ENCODE measurements at regions not wholly inside any gene's neighbourhood (a gene's known extent, or its start where the extent isn't known, plus 50 kb on each side); places are given as distances from the start of the nearest gene placed in this dataset.

DNA sequence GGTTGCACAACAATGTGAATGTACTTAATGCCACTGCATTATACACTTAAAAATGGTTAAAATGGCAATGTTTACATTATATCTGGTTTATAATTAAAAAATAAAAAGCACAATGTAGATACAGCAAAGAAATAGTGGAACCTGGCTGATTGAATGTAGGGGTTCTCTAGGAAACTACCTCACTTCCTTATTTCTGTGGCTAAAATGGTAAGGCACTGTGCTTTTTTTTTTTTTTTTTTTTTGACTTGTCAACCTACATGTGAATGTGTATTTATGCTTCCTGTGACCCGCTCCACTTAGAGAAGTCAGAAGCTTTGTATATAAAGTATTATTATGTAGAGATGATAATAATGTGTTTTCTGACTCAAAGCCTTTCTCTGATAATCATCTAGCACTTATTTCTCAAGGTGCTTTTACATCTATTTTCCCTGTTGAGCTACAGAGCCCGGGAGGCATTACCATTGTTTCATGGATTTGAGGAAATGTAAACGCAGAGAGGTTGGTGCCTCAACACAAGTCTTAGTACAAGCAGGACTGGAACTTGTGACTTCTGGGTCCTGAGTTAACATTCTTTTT is 55.0 kb downstream of the SOX4 start:
- no peak for DNase-seq
- Mint-ChIP-seq H3K27ac (no peak overlapping the region), H3K27me3 (no peaks in the 10 kb centered on the region), H3K4me1 (no peaks in the 10 kb centered on the region), H3K9me3 (no peaks in the 10 kb centered on the region), H3K4me3 (no peak overlapping the region), H3K36me3 (ENCODE audit: low read depth) (no peaks in the 10 kb centered on the region)
- ChIA-PET POLR2A (no interaction called here), CTCF (no interaction called here)

DNA sequence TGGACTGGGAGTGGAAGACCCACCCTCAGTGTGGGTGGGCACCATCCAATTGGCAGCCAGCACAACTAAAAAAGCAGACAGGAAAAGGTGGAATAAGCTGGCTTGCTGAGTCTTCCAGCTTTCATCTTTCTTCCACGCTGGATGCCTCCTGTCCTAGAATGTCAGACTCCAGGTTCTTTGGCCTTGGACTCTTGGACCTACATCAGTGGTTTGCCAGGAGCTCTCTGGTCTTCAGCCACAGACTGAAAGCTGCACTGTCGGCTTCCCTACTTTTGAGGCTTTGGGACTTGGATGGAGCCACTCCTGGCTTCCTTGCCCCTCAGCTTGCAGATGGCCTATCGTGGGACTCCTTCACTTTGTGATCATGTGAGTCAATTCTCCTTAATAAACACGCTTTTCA is 59.8 kb downstream of the SOX4 start:
- Mint-ChIP-seq H3K4me1 (no peaks in the 10 kb centered on the region), H3K9me3 (no peaks in the 10 kb centered on the region), H3K27me3 (no peaks in the 10 kb centered on the region), H3K27ac (no peak overlapping the region), H3K4me3 (no peak overlapping the region), H3K36me3 (ENCODE audit: low read depth) (no peaks in the 10 kb centered on the region)
- ChIA-PET POLR2A (no interaction called here), CTCF (no interaction called here)
- DNase-seq: no peak

DNA sequence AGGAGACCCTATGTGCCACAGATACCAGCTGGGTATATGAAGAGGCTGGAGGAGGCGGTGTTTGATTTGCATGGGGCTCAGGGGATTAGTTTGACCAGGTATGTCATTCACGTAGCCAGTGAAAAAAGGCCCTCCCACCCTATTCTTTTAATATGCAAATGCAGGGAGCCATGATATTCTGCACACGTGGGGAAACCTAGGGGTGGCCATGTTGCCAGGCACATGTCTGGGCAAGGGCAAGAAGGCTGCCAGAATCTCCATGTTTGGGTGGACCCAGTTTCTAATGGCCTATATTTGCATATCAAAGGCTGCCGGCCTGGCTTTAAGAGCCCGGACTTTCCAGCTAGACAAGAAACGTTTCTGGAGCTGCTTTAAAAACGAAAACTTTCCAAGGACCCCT is 60.4 kb downstream of the SOX4 start:
- ChIA-PET POLR2A (no interaction called here), CTCF (no interaction called here)
- H3K36me3 Mint-ChIP-seq (ENCODE audit: low read depth): no peaks in the 10 kb centered on the region
- H3K27ac Mint-ChIP-seq: no peak overlapping the region
- H3K4me1 Mint-ChIP-seq: no peaks in the 10 kb centered on the region
- no peak overlapping the region for H3K4me3 Mint-ChIP-seq
- no peaks in the 10 kb centered on the region for H3K9me3 Mint-ChIP-seq
- no peak for DNase-seq
- H3K27me3 Mint-ChIP-seq: no peaks in the 10 kb centered on the region

DNA sequence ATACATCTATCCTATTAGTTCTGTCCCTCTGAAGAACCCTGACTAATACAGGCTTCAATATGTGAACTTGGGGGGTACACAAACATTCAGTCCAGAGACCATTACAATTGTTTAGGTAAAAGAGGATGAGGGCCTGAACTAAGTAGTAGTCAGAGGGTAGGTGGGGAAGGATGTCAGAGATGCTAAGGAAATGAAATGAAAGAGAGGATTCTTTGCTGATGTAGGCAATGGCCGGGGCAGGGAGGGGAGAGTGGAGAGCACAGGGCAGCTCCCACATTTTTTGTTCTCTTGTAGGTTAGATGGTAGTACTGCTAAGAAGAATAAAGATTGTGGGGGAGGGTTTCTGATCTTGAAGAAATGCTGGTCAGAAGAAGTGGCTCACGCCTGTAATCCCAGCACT is 60.8 kb downstream of the SOX4 start:
- Mint-ChIP-seq H3K4me3 (no peak overlapping the region), H3K36me3 (ENCODE audit: low read depth) (no peaks in the 10 kb centered on the region), H3K9me3 (no peaks in the 10 kb centered on the region), H3K4me1 (no peaks in the 10 kb centered on the region), H3K27ac (no peak overlapping the region), H3K27me3 (no peaks in the 10 kb centered on the region)
- POLR2A ChIA-PET: no interaction called here
- DNase-seq: no peak
- CTCF ChIA-PET: no interaction called here

DNA sequence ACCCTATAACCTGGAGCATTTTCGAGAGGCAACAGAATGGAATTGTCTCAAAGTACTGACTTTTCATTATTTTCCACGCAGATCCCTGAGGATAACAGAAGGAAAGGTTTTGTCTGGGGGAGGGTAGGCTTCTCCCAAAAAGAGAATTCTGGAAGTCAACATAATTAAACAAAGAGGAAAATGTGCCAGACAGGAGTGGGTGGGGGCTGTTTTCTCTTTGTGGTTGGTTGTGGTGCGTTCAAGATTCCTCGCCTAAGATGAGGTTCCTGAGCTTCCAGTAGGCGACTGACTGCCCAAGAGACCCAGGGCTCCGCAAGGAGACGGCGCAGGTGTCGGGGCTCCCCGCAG is 70.4 kb downstream of the SOX4 start:
- H3K9me3 Mint-ChIP-seq: no peaks in the 10 kb centered on the region
- ChIA-PET POLR2A (no interaction called here), CTCF (no interaction called here)
- no peak for DNase-seq
- peaks cover 5% of the 10 kb centered on the region for H3K36me3 Mint-ChIP-seq (ENCODE audit: low read depth)
- peaks cover 7% of the 10 kb centered on the region for H3K4me1 Mint-ChIP-seq
- H3K27me3 Mint-ChIP-seq: peaks cover 56% of the 10 kb centered on the region
- H3K4me3 Mint-ChIP-seq: no peak overlapping the region
- H3K27ac Mint-ChIP-seq: no peak overlapping the region

DNA sequence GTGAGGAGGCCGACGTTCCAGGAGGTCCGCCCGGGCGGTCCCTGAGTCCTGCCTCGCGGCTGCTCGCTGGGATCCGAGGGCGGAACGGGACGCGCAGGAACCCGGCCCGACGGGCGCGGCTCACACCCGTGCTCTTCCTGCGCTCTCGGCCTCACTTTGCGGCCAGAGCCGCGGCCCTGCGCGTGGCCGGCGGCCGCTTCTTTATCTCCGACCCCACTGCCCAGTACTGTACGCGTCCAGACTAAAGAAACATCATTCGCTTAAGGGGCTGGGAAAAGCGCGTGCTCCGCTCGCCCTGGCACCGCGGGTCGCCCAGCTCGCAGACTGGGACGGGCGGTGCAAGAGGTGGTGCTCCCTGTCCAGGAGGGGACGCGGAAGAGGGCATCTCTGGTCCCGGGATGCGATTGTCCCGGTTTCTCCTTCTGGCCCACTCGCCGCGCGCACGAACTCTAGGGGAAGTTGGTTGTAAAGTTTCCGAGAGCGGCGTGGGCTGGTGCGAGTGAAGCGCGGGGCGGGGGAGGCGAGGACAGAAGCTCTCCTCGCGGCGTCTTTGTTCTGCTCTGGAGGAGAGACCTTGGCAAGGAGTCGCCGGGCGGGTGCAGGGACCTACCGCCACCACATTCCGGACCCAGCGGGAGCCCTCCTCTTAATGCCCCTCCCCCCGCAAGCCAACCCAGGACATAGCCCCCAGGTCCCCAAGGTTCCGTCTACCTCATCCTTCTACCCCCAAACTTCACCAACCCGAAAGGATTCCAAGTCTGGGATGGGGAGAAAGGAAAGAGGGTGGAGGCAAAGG is 71.0 kb downstream of the SOX4 start:
- ChIA-PET CTCF (interaction anchor here (0.6 kb wide), 1 partner anchor 95 kb away, joined by 3 read pairs; no protein-coding TSS in a partner anchor), POLR2A (no interaction called here)
- Mint-ChIP-seq H3K4me1 (peaks cover 7% of the 10 kb centered on the region), H3K27me3 (peaks cover 60% of the 10 kb centered on the region), H3K36me3 (ENCODE audit: low read depth) (peaks cover 5% of the 10 kb centered on the region), H3K9me3 (no peaks in the 10 kb centered on the region), H3K27ac (no peak overlapping the region), H3K4me3 (no peak overlapping the region)
- DNase-seq: no peak

DNA sequence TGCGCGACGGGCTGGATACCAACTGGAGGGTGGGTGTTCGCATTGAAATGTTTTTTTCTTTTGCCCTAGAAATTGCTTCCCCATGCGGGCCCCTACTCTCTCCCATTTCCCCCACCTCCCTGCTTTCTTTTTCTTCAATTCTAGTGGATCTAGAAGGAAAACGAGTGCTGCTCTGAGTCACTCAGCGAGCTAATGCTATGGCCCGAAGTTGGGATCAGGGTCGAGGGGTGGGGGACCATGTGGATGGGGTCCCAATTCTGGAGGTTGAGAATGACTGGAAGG is 71.5 kb downstream of the SOX4 start:
- no peak overlapping the region for H3K4me3 Mint-ChIP-seq

DNA sequence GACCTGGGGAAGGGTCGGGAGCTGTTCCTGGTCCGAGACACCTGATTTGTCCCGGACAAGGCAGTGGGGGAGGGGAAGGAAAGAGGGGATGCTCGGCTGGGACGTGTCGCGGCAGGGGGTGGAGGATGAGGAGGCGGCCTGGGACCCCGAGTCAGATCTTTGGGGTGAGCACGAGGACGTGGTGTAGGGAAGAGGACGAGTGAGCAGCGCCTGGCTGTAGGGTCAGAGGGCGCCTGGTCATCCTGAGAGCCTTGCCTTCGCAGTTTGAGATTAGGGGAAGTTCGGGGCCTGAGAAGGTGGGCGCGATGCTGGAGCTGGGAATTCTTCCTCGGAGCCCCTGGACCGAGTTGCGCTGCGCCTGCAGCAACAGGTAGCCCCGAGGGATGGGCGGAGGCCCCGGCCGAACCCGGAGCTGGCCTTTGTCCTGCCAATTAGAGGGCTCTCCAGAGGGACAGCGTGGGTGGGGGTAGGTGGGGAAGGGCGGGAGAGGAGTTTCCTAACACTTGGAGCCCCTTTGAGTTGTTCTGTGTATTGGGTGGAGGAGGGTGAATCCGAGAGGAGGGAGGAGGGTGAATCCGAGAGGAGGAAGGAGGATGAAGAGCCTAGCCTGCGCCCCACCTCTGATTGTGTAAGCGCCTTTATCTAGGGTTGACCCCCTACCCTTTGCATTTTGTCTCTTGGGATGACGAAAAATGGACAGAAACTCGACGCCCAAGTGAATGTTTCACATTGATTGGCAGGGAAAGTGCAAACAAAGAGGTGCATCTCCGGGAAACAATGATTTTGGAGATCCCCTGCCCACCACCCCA is 72.0 kb downstream of the SOX4 start:
- H3K27ac Mint-ChIP-seq: no peak overlapping the region
- peaks cover 5% of the 10 kb centered on the region for H3K36me3 Mint-ChIP-seq (ENCODE audit: low read depth)
- ChIA-PET CTCF (no interaction called here), POLR2A (no interaction called here)
- peaks cover 7% of the 10 kb centered on the region for H3K4me1 Mint-ChIP-seq
- no peaks in the 10 kb centered on the region for H3K9me3 Mint-ChIP-seq
- no peak overlapping the region for H3K4me3 Mint-ChIP-seq
- H3K27me3 Mint-ChIP-seq: peaks cover 60% of the 10 kb centered on the region
- no peak for DNase-seq

More for the DNA sequence above, 71.5 kb downstream of the SOX4 start:
- Mint-ChIP-seq H3K4me1 (peaks cover 7% of the 10 kb centered on the region), H3K36me3 (ENCODE audit: low read depth) (peaks cover 5% of the 10 kb centered on the region), H3K27ac (no peak overlapping the region), H3K27me3 (peaks cover 60% of the 10 kb centered on the region), H3K9me3 (no peaks in the 10 kb centered on the region)
- DNase-seq: no peak
- CTCF ChIA-PET: interaction anchor here (0.6 kb wide), 1 partner anchor 94 kb away, joined by 3 read pairs; no protein-coding TSS in a partner anchor
- POLR2A ChIA-PET: no interaction called here

DNA sequence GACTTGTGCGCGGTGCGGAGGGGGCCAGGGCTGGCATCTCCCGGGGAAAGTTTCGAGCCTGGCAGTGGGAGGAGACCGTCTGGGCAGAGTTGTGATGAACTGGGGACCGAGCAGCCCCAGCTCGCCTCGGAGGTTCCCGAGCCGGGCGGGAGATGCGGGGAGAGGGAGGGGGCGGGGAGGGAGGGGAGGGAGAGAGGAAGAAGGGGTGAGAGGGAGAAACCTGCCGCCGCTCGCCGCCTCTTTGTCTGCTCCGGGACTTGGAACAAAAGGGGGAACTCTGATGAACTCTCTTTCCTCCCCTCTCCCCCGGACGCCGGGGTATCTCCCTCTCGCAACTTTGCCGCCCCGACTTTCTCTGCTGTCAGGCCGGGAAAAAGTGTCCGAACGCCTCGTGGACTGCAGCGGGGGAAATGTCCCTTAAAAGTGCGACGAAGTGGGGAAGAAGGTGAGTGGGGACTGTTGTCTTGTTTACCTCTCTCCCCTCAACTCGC is 72.7 kb downstream of the SOX4 start:
- DNase-seq: no peak
- Mint-ChIP-seq H3K9me3 (no peaks in the 10 kb centered on the region), H3K27ac (no peak overlapping the region), H3K27me3 (peaks cover 60% of the 10 kb centered on the region), H3K4me3 (no peak overlapping the region), H3K36me3 (ENCODE audit: low read depth) (peaks cover 5% of the 10 kb centered on the region), H3K4me1 (peaks cover 7% of the 10 kb centered on the region)
- POLR2A ChIA-PET: no interaction called here
- CTCF ChIA-PET: no interaction called here

DNA sequence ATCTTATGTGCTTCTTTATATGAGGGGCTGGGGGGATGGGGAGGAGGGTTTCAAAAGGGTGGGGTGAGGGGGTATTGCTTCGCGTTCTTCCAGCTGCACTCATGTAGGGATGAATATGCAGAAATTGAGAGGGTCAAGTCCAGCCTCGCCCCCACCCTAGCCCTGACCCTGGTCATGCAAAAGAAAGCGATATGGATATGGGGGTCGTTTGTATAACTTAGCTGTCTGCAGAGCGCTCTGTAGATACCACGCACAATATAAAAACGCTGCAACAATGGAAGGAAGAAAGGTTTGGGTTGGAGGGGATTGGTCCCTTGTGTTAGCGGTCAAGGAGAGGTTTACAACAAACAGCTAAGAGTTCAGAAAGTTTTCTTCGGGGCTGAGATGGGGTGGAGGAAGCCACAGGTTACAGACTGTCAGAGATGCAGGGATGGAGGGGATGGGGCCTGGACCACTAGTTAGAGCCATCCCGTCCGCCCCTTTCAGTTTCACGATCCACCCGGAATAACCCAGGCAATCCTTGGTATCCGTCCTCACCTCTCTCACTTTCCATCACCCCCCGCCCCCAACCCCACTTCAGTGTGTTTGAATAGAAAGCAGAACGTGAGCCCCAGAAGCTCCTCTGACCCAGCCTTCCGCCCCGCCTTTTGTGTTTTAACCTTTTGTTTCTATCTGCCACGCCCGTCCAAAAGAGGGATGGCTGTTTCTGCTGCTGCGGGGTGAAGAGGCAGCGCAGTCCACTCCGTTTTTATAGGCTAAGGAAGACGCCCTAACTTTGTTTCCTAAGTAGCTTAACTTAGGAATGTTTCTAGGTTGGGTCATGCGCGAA is 73.5 kb downstream of the SOX4 start:
- DNase-seq: no peak
- peaks cover 5% of the 10 kb centered on the region for H3K36me3 Mint-ChIP-seq (ENCODE audit: low read depth)
- H3K27ac Mint-ChIP-seq: no peak overlapping the region
- no peaks in the 10 kb centered on the region for H3K9me3 Mint-ChIP-seq
- peaks cover 7% of the 10 kb centered on the region for H3K4me1 Mint-ChIP-seq
- POLR2A ChIA-PET: no interaction called here
- H3K27me3 Mint-ChIP-seq: peaks cover 60% of the 10 kb centered on the region
- CTCF ChIA-PET: no interaction called here
- no peak overlapping the region for H3K4me3 Mint-ChIP-seq

DNA sequence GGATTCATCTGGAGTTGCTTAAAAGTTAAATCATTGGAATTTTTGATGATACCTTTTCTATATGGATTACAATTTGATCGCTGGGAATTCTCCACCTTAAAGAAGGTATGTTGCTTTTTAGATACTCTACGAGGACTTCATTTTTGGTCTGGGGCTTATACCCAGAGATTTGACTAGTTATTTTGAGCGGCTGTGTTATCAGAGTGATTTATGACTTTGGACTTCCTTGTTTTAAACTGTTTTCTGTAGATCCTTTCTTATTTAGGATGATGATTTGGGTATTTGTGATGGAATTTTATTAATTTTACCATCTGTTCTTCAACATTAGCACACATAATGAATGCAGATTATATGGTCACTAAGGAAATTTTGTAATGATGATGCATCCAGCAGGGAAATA is 75.2 kb downstream of the SOX4 start:
- no peak overlapping the region for H3K27ac Mint-ChIP-seq
- peaks cover 7% of the 10 kb centered on the region for H3K4me1 Mint-ChIP-seq
- peaks cover 50% of the 10 kb centered on the region for H3K27me3 Mint-ChIP-seq
- no peaks in the 10 kb centered on the region for H3K9me3 Mint-ChIP-seq
- POLR2A ChIA-PET: no interaction called here
- CTCF ChIA-PET: no interaction called here
- no peak overlapping the region for H3K4me3 Mint-ChIP-seq
- DNase-seq: no peak
- H3K36me3 Mint-ChIP-seq (ENCODE audit: low read depth): peaks cover 5% of the 10 kb centered on the region

DNA sequence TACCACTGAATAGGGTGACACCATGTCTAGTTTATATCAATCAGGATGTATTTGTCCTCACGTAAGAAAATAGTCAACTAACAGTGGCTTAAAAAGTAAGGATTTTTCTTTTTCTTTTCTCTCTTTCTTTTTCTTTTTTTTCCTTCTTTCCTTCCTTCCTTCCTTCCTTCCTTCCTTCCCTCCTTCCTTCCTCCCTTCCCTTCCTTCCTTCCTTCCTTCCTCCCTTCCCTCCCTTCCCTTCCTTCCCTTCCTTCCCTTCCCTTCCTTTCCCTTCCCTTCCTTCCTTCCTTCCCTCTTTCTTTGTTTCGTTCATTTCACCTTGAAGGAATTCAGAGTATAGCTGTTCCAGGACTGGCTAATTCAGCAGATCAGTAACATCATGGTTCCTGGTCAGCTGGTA is 83.2 kb downstream of the SOX4 start:
- Mint-ChIP-seq H3K36me3 (ENCODE audit: low read depth) (no peaks in the 10 kb centered on the region), H3K4me3 (no peak overlapping the region), H3K4me1 (no peaks in the 10 kb centered on the region), H3K27me3 (no peaks in the 10 kb centered on the region), H3K9me3 (no peaks in the 10 kb centered on the region), H3K27ac (no peak overlapping the region)
- ChIA-PET CTCF (no interaction called here), POLR2A (no interaction called here)
- DNase-seq: no peak

DNA sequence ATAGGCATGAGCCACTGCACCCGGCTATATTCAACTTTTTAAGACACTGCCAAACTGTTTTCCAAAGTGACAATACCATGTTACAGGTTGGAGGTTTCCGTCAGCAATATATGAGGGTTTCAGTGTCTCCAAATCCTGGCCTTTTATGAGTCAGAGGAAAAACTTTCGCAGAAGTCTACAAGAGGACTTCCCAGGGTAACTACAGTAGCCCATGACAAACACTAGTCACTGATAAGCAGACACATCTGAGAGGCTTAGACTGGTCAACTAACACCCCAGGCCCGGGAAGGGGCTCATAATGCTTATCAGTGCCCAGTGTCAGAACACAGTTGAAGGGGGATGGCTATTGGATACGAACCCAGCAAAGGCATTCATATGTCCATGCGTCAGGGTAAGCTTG is 85.4 kb downstream of the SOX4 start:
- POLR2A ChIA-PET: no interaction called here
- Mint-ChIP-seq H3K9me3 (no peaks in the 10 kb centered on the region), H3K36me3 (ENCODE audit: low read depth) (no peaks in the 10 kb centered on the region), H3K27ac (no peak overlapping the region), H3K4me3 (no peak overlapping the region), H3K27me3 (no peaks in the 10 kb centered on the region), H3K4me1 (no peaks in the 10 kb centered on the region)
- no peak for DNase-seq
- CTCF ChIA-PET: interaction anchor here (0.6 kb wide), 1 partner anchor 284 kb away, joined by 3 read pairs; no protein-coding TSS in a partner anchor

All from activated CD4-positive, alpha-beta memory T cell treated with anti-CD3 and anti-CD28 coated beads, Interleukin-2, amount 10 ng/mL, durations not matched to agents 7 days and 5 days (primary cell).